Hepatocyte (in vitro differentiated cells): ENCODE measurements at regions not wholly inside any gene's neighbourhood (a gene's known extent, or its start where the extent isn't known, plus 50 kb on each side); places are given as distances from the start of the nearest gene placed in this dataset.

Experiments used
- DNase-seq: peaks from one replicate; pipeline ENCODE4 v3.0.0-alpha.2; 2016; ENCODE audit warnings: low spot score
- H2AFZ ChIP-seq: fragments of 200-600 bp; sonication (generic); 2 replicates; pipeline ENCODE4 v1.6.0; 2016; ENCODE audit warnings: antibody characterized with exemption, mild to moderate bottlenecking
- H3K27ac ChIP-seq: fragments of 200-600 bp; sonication (generic); 2 replicates; pipeline ENCODE4 v1.5.1; 2016; ENCODE audit warnings: mild to moderate bottlenecking
- H3K27me3 ChIP-seq: fragments of 200-600 bp; sonication (generic); 2 replicates; pipeline ENCODE4 v1.6.1; 2016
- H3K36me3 ChIP-seq: fragments of 200-600 bp; sonication (generic); replicated peaks from 2 replicates; pipeline ENCODE4 v1.5.1; 2016; ENCODE audit warnings: low read depth; ENCODE audit not compliant: insufficient read depth
- H3K4me1 ChIP-seq: fragments of 200-600 bp; sonication (generic); 2 replicates; pipeline ENCODE4 v1.5.1; 2016; ENCODE audit warnings: mild to moderate bottlenecking, moderate library complexity; ENCODE audit not compliant: insufficient read depth
- H3K4me2 ChIP-seq: fragments of 200-600 bp; sonication (generic); 2 replicates; pipeline ENCODE4 v1.6.0; 2016
- H3K4me3 ChIP-seq: fragments of 200-600 bp; sonication (generic); 2 replicates; pipeline ENCODE4 v1.5.1; 2016; ENCODE audit warnings: mild to moderate bottlenecking
- H3K79me2 ChIP-seq: fragments of 200-600 bp; sonication (generic); 2 replicates; pipeline ENCODE4 v1.6.0; 2017; ENCODE audit warnings: mild to moderate bottlenecking
- H3K9me2 ChIP-seq: fragments of 200-600 bp; sonication (generic); replicated peaks from 2 replicates; pipeline ENCODE4 v1.6.0; 2017; ENCODE audit warnings: mild to moderate bottlenecking; ENCODE audit not compliant: insufficient read depth
- H3K9me3 ChIP-seq: fragments of 200-600 bp; sonication (generic); 2 replicates; pipeline ENCODE4 v1.5.1; 2016; ENCODE audit warnings: low read depth, mild to moderate bottlenecking
- H4K20me1 ChIP-seq: fragments of 200-600 bp; sonication (generic); 2 replicates; pipeline ENCODE4 v1.6.0; 2016; ENCODE audit warnings: mild to moderate bottlenecking; ENCODE audit not compliant: insufficient read depth, poor library complexity, severe bottlenecking
- EZH2 ChIP-seq: fragments of 200-600 bp; sonication (generic); IDR thresholded peaks from 2 replicates; pipeline ENCODE4 v1.6.1; 2016; ENCODE audit warnings: antibody characterized with exemption, mild to moderate bottlenecking, borderline replicate concordance
- EZH2phosphoT487 ChIP-seq: fragments of 200-600 bp; sonication (generic); IDR thresholded peaks from one replicate; pipeline ENCODE4 v1.6.1; 2018; ENCODE audit warnings: antibody characterized with exemption, mild to moderate bottlenecking, low read depth, moderate library complexity; ENCODE audit not compliant: unreplicated experiment, severe bottlenecking
- WGBS: methylation state at CpG from one replicate; pipeline ENCODE4 v1.1.6; 2016; ENCODE audit warnings: low lambda C conversion rate; ENCODE audit errors: missing lambda C conversion rate; 5-methylcytosine and 5-hydroxymethylcytosine counted together
- TF ChIP-seq, protein P1 (sequence below): fragments of 200-600 bp; sonication (generic); IDR thresholded peaks from 2 replicates; pipeline ENCODE4 v1.5.1; 2016; ENCODE audit warnings: antibody characterized with exemption, mild to moderate bottlenecking; ENCODE audit not compliant: poor library complexity

DNA sequence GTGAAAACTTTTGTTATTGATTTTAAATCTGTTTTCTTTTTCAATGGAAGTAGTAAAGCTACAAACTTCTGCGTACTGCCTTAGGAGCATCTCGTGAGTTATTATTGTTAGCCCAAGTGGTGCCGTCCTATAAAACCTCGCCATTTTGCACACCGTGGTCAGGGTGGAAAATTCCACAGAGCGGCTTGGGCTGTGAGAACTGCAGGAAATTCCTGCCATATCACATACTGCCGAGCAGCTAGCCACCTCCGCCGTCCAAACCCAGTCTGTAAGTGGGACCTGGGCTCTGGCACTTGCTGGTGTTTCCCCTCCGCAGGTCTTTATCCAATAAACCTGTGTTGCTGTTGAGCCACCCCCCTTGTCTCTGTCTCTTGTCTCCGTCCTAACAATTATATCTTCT is 88.0 kb upstream of the POU2AF2 start:
- H3K36me3 ChIP-seq, result no peaks in the 10 kb centered on the region
- H3K4me3 ChIP-seq, result no peak overlapping the region
- no peaks in the 10 kb centered on the region for H4K20me1 ChIP-seq
- no peak overlapping the region for H3K27ac ChIP-seq
- no peaks in the 10 kb centered on the region for H3K9me3 ChIP-seq
- H3K9me2 ChIP-seq, result no peaks in the 10 kb centered on the region
- no peak overlapping the region for H2AFZ ChIP-seq
- H3K4me2 ChIP-seq, result no peak overlapping the region
- TF ChIP-seq, protein P1, sequence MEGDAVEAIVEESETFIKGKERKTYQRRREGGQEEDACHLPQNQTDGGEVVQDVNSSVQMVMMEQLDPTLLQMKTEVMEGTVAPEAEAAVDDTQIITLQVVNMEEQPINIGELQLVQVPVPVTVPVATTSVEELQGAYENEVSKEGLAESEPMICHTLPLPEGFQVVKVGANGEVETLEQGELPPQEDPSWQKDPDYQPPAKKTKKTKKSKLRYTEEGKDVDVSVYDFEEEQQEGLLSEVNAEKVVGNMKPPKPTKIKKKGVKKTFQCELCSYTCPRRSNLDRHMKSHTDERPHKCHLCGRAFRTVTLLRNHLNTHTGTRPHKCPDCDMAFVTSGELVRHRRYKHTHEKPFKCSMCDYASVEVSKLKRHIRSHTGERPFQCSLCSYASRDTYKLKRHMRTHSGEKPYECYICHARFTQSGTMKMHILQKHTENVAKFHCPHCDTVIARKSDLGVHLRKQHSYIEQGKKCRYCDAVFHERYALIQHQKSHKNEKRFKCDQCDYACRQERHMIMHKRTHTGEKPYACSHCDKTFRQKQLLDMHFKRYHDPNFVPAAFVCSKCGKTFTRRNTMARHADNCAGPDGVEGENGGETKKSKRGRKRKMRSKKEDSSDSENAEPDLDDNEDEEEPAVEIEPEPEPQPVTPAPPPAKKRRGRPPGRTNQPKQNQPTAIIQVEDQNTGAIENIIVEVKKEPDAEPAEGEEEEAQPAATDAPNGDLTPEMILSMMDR, result no peak
- TF ChIP-seq EZH2phosphoT487 (no peak), EZH2 (no peak)
- no peak for DNase-seq
- no peaks in the 10 kb centered on the region for H3K27me3 ChIP-seq
- WGBS, result 85% methylated on average over 11 of the region's 11 CpGs
- no peaks in the 10 kb centered on the region for H3K79me2 ChIP-seq
- no peaks in the 10 kb centered on the region for H3K4me1 ChIP-seq

DNA sequence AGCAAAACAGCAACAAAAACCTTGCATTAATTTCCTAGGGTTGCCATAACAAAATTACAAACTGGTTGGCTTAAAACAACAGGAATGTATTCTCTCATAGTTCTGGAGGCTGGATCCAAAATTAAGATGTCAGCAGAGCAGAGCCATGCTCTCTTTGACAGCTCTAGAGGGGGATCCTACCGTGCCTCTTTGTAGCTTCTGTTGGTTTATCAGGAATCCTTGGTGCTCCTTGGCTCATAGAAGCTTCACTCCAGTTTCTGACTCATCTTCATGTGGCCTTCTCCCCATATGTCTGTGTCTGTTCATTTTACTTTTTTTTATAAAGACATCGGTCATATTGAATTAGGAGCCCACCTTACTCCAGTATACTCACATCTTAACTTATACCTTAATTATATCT is 90.5 kb upstream of the POU2AF2 start:
- Histone ChIP-seq H3K36me3 (no peaks in the 10 kb centered on the region), H3K4me3 (no peak overlapping the region), H3K9me2 (no peaks in the 10 kb centered on the region), H3K4me2 (no peak overlapping the region), H3K79me2 (no peaks in the 10 kb centered on the region), H4K20me1 (no peaks in the 10 kb centered on the region), H3K27ac (no peak overlapping the region), H3K9me3 (no peaks in the 10 kb centered on the region), H3K27me3 (no peaks in the 10 kb centered on the region), H2AFZ (no peak overlapping the region), H3K4me1 (no peaks in the 10 kb centered on the region)
- no peak for DNase-seq
- 81% methylated on average over 2 of the region's 2 CpGs for WGBS
- TF ChIP-seq EZH2phosphoT487, result no peak
- TF ChIP-seq, protein P1, result no peak
- TF ChIP-seq EZH2, result no peak

DNA sequence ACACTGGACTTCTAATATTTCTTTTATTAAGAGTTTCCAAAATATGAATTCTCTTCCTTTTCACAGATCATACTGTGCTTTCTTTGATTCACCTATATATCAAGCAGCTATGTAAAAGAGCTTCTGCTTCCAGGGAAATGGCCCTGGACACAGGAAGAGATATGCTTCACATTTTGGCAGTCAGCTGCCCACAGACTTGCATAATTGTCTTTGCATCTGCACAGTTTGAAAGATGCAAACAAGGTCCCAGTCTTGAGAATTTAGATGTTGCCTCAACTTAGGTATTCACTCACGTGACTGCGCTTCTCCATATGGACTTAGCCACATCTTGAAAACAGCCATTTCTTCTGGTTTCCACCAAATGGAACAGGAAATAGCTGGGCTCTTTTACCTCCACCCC is 92.3 kb upstream of the POU2AF2 start:
- Histone ChIP-seq H2AFZ (no peak overlapping the region), H3K79me2 (no peaks in the 10 kb centered on the region), H3K27ac (no peak overlapping the region), H3K4me1 (no peaks in the 10 kb centered on the region), H3K36me3 (no peaks in the 10 kb centered on the region), H3K4me2 (no peak overlapping the region), H3K27me3 (no peaks in the 10 kb centered on the region), H3K4me3 (no peak overlapping the region), H3K9me2 (no peaks in the 10 kb centered on the region), H3K9me3 (no peaks in the 10 kb centered on the region), H4K20me1 (no peaks in the 10 kb centered on the region)
- TF ChIP-seq, protein P1, result no peak
- no peak for TF ChIP-seq EZH2
- TF ChIP-seq EZH2phosphoT487, result no peak
- 85% methylated on average over 2 of the region's 2 CpGs for WGBS
- DNase-seq, result no peak

DNA sequence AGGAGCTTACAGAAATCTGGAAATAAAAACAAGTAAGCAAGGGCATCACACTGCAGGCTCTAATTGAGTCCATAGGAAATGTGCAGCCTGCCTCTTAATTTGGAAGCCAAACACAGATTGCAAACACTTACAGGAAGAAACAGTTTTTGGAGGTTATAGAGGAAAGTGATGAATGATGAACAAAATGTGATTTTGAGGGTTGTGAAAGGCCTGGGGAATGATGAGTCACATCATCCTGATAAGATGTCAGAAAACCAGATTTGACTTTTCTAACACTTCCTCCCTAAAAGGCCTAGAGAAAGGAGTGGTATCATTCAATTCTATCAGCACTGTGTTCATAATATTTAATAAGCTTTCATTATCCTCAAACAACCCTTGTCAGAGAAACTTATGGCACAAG is 96.6 kb upstream of the POU2AF2 start:
- Histone ChIP-seq H3K4me2 (no peak overlapping the region), H3K79me2 (no peaks in the 10 kb centered on the region), H3K27ac (no peak overlapping the region), H3K4me3 (no peak overlapping the region), H4K20me1 (no peaks in the 10 kb centered on the region), H2AFZ (no peak overlapping the region), H3K27me3 (no peaks in the 10 kb centered on the region), H3K4me1 (no peaks in the 10 kb centered on the region), H3K9me3 (no peaks in the 10 kb centered on the region), H3K36me3 (no peaks in the 10 kb centered on the region), H3K9me2 (no peaks in the 10 kb centered on the region)
- TF ChIP-seq, protein P1, result no peak
- TF ChIP-seq EZH2 (no peak), EZH2phosphoT487 (no peak)
- DNase-seq, result no peak
